22Rv1 (cell line): ENCODE measurements at regions not wholly inside any gene's neighbourhood (a gene's known extent, or its start where the extent isn't known, plus 50 kb on each side); places are given as distances from the start of the nearest gene placed in this dataset.
"Not testable (repeated sequence)": the region's sequence is repeated elsewhere in the genome, so short reads cannot be mapped to it uniquely, and the experiment has no call there.

Experiments
- CTCF ChIP-seq: fragments of 450-650 bp; IDR thresholded peaks from 2 replicates; pipeline ENCODE4 v1.5.1; 2017; ENCODE audit warnings: mild to moderate bottlenecking
- ZFX ChIP-seq: fragments of 450-650 bp; IDR thresholded peaks from 2 replicates; pipeline ENCODE4 v1.6.1; 2017; ENCODE audit warnings: antibody characterized with exemption, borderline replicate concordance

GRCh38 chr9:65425183-65425582 is 140.2 kb upstream of the FOXD4L5 start:
- TF ChIP-seq CTCF, ZFX: not testable (repeated sequence)
